ENCODE measurements at regions not wholly inside any gene's neighbourhood (a gene's known extent, or its start where the extent isn't known, plus 50 kb on each side); places are given as distances from the start of the nearest gene placed in this dataset.

DNA sequence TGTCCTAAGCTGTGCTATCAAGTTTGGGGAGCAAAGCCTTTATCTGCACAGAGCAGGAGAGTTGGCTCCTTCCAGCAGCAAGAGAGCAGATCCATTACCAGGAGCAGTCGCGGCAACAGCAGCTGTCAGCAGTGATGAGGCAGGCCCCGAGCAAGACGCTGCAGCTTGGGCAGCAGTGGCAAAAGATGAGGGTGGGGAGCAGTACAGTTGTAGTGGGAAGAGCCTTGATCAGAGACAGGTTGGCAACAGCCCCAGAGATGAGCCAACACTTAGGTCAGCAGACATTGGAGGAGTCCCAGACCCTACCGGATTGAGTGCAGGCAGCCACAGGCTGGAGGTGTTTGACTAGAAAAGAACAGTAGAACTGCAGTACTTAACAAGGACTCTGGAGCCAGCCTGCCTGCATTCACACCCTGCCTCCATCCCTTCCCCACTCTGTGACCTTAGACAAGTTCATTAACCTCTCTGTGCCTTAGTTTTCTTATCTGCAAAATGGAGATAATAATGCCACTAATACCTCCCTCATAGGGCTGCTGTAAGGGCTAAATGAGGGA, 117.1 kb upstream of the SERTAD2 start:
- DNase-seq, result no peak

DNA sequence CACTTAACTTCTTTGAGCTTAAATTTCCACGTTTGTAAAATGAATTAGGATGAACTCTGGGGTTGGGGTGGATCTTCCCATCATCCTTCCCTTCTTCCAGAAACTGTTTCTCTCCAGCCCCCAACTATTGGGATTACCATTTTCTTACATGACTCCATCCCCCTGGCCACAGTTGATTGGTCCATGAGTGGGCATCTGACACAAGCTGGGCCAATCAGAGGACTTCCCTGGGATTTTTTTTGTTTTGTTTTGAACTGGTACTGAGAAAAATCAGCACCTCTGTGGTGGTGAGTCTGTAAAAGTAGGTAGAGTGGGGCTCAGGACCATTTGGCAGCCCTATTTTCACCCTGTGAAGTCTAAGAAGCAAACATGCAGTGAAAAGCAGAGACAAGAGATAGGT, 118.0 kb upstream of the SERTAD2 start:
- no peak for DNase-seq

DNA sequence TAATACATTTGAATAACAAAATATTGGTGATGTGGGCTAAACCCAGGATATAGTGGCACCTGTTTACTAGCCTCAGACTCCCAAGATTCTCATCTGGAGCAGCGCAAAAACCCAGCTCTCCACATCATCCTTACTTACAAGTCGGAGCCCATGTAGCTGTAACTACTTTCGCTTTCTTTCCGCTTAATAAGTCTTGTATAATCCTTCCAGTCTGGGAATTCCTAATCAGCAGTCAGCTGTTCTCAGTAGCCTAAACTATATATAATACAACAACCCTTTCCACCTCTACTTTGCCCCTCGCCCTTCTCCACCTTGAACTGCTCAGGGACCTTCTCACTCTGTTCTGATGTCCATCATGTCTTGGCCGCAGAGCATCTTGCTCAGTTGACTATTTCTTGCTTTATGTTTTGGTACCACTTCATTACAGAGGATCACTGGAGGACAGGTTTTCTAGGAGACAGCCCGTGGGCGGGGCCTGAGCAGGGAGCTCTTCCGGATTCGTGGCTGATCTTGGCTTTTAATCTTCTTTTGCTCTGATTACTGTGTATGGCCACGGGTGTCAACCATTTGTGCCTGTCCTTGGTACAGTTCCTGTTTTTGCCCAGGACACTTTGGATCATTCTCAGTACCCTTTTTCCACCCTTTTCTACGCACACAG, 119.9 kb upstream of the SERTAD2 start:
- DNase-seq, result no peak

- no peak for DNase-seq
Measured at GRCh38 chr2:64777841-64778240, 124.1 kb upstream of the SERTAD2 start.

DNA sequence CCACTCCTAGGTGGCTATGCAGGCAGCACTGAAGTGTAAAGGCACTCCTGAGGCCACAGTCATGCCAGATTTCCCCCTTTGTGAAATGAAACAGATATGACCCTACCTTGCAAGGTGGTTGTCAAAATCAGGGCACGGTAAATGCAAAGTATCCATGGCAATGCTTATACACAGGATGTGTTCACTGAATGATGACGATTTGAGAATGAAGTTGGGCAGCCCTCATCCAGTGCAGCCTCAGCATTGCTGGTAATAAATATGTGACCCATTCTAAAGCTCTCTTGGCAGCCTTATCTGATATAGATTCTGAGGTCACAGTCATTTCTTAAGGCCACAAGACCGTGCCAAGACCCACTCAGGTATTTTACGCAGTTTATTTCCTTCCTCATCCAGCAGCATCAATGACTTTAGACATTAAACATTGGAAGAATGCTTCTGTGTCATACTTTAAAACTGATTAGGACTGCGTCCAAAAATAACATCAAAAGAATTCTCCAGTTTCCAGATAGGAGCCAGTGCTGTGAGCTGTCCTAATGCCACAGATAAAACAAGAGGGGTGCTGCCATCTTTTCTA, 125.5 kb upstream of the SERTAD2 start:
- DNase-seq, result no peak

GRCh38 chr2:64780041-64780440, 126.3 kb upstream of the SERTAD2 start:
- DNase-seq, result no peak

DNA sequence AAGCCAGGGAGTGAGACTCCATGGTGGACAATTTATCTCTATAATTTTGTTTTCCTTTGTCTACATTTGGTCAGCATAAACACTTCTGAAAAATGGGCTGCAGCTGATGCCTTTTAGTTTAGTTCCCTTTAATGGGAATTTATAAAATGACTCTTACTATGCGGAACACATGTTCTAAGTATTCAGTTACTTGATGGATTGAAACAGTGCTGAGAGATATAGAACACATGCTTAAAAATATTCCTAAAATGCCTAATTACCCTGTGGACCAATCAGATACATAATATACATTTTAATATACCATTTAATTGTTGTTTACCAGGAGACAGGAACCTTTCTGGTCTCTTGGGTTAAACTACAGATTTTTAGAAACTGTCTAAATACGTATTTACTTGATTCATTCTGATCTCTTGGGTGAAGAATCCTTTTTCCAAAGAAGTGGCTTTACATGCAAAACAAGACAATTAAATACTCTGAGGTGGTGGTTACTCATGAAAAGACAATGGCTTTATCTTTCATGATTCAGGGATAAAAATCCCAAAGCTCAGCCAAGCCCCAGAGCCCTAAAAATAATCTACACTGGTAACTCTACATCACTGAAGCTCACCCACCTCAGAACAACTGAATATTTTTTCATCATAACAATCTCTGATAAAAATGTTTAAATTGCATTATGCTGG, 128.1 kb upstream of the SERTAD2 start:
- DNase-seq, result no peak

DNA sequence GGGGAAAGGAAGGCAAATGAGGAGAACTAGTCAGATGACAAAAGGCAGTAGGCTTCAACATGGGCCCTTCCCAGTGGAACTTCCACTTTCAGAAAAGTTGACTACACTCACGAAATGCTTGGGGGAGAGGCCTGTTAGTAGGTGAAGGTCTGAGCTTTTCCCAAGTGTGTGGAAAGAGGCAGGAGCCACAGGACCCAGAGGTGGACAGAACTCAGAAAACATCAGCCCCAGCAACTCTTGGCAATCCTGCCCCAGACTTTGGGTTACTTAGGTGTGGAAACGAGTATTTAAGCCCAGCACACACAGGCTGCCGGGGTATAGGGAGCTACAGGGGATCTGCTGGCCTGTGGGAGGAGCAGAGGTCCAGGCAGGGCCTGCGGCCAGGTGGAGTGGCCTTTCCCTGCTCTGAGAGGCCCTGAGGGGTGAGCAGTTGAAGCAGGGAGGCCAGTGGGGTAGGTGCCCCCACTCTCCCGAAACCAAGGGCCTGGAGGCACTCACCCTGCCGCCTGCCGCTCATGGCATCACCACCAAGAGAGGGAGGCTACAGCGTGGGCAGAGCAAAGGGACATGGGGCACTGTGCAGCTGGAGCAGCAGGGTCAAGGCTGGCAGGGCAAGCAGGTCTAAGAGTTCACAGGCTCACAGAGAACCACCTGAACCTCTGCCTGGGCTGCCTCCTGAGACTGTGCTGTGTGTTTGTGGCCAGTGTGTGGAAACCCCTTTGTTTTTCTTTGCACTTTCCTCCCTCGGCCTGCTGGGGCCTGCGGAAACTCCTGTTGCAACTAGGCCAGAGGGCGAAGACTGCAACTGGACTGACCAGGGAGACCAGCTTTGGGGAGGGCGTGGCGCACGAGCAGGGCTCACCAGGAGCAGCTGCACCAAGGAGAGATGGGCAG, 130.7 kb upstream of the SERTAD2 start:
- DNase-seq, result no peak

- no peak for DNase-seq
Measured at GRCh38 chr2:64785245-64785644, 131.5 kb upstream of the SERTAD2 start.

GRCh38 chr2:64786343-64787018, 132.8 kb upstream of the SERTAD2 start:
- DNase-seq, result no peak

GRCh38 chr2:64787019-64787365, 133.3 kb upstream of the SERTAD2 start:
- no peak for DNase-seq

DNA sequence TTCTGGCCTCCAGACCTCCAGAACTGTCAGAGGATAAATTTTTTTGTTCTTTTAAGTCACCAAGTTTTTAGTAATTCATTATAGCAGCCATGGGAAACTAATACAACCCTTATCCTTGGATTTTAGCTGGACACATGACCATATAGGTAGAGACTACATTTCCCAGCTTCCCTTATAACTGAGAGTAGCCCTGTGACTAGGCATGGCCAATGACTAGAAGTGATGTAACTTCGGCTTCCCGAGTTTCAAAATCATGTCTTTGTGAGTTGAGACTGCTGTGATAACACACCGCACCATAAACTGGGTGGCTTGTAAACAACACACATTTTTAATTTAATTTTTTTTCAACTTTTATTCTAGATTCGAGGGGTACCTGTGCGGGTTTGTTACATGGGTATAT, 134.0 kb upstream of the SERTAD2 start:
- DNase-seq, result no peak

- no peak for DNase-seq
Measured at GRCh38 chr2:64789466-64790320, 136.0 kb upstream of the SERTAD2 start.

- DNase-seq, result no peak
Measured at GRCh38 chr2:64792300-64792699, 138.6 kb upstream of the SERTAD2 start.

GRCh38 chr2:64792995-64793639, 139.4 kb upstream of the SERTAD2 start:
- DNase-seq, result no peak

DNA sequence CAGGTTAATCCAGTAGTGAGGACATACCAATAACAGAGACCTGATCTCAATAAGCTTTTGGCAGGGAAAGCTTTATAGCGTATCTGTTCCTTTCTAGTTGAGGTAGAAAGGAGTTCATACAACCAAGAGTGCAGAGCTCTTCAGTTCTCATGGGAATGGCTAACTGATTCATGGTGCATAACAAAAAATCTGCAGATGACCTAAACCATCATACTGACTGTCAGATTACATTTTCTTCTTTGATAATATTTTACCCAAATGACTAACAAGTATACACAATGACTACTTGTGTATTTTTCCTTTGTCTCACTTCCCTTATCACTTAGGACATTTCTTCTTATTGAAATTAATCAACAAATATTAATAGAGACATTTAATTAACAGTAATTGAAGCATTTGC, 140.0 kb upstream of the SERTAD2 start:
- DNase-seq, result no peak

DNA sequence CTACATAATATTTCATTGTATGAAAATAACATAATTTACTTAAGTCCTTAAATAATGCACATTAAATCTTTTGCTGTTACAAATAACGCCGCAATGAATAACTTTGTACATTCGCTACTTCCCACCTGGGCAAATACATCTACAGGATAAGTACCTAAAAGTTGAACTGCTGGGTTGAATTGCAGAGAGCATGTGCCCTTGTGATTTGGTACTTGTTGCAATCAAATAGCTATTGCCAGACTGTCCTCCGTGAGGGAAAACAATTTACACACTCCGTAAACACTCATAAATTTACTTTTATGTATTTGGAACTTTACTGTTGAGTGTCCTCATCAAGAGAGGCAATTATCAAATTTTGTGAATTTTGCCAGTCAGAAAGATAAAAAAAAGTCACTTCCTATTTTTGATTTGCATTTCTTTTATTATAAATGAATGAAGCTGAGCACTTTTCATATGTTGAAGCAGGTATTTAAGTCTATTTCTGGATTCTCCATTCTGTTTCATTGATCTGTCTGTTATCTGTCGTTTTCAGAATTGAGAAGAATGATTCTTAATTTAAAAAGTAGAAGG, 140.8 kb upstream of the SERTAD2 start:
- no peak for DNase-seq

GRCh38 chr2:64795024-64795592, 141.4 kb upstream of the SERTAD2 start:
- DNase-seq, result no peak

- no peak for DNase-seq
Measured at GRCh38 chr2:64796926-64797325, 143.2 kb upstream of the SERTAD2 start.

DNA sequence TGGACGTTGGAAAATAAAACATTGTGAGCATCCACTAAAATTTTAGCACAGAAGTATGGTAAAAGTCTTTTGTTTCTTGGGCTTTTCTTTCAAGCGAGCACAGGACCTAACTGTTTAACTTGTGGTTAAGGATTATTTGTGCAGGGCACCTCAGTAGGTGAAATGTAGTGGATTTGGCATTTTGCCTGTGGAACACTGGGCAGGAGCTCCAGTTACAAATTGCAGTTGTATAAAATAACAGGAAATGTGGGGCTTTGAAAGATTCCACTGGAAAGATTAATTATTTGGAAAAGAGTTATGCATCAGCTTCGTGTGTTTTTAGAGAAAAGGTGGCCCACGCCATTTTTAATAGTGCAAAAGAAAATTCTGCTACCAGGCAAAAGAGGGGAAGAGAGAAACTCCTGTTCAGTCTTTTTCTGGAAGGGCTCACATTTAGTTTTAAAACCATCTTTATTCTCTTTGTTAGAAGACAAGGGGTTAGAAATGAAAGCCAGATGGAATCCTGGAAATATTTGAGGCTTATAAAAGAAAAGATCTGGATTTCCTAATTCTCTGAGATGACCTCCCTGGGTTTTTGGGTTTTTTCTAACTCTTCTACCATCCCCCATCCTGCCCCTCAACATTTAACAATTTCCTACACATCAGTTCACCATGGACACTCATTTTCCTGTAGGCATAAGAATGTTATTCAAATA, 144.3 kb upstream of the SERTAD2 start:
- DNase-seq, result no peak

All from activated CD8-positive, alpha-beta memory T cell treated with anti-CD3 and anti-CD28 coated beads, Interleukin-2, amount 50 U/mL, for 4 hours (primary cell).